Glutamatergic neuron (in vitro differentiated cells): ENCODE measurements at regions not wholly inside any gene's neighbourhood (a gene's known extent, or its start where the extent isn't known, plus 50 kb on each side); places are given as distances from the start of the nearest gene placed in this dataset.

Source experiments
- DNase-seq: peaks from one replicate; pipeline ENCODE4 v3.0.0; 2022
- H3K27ac Mint-ChIP-seq: one replicate; pipeline ENCODE4 v1.8.0; 2020; ENCODE audit warnings: mild to moderate bottlenecking, mixed read lengths, inconsistent platforms; ENCODE audit not compliant: unreplicated experiment
- H3K27me3 Mint-ChIP-seq: one replicate; pipeline ENCODE4 v1.8.0; 2020; ENCODE audit warnings: mild to moderate bottlenecking, moderate library complexity, mixed read lengths, inconsistent platforms; ENCODE audit not compliant: unreplicated experiment
- H3K36me3 Mint-ChIP-seq: one replicate; pipeline ENCODE4 v1.8.0; 2020; ENCODE audit warnings: mild to moderate bottlenecking, mixed read lengths, inconsistent platforms; ENCODE audit not compliant: unreplicated experiment
- H3K4me1 Mint-ChIP-seq: one replicate; pipeline ENCODE4 v1.8.0; 2020; ENCODE audit warnings: mild to moderate bottlenecking, low read depth, mixed read lengths, inconsistent platforms; ENCODE audit not compliant: unreplicated experiment
- H3K4me3 Mint-ChIP-seq: one replicate; pipeline ENCODE4 v1.8.0; 2020; ENCODE audit warnings: mild to moderate bottlenecking, mixed read lengths, inconsistent platforms; ENCODE audit not compliant: unreplicated experiment
- H3K9me3 Mint-ChIP-seq: one replicate; pipeline ENCODE4 v1.8.0; 2020; ENCODE audit warnings: mild to moderate bottlenecking, moderate library complexity, mixed read lengths, inconsistent platforms; ENCODE audit not compliant: unreplicated experiment
- CTCF ChIP-seq: fragments of 200-600 bp; sonication (generic); IDR thresholded peaks from one replicate; pipeline ENCODE4 v1.5.0; 2021; ENCODE audit not compliant: partially characterized antibody, unreplicated experiment

GRCh38 chr19:27740396-27740795 lies 1472.6 kb downstream of the UQCRFS1 start:
- Mint-ChIP-seq H3K27me3 (peaks cover 9% of the 10 kb centered on the region), H3K27ac (no peak overlapping the region), H3K9me3 (peaks cover 36% of the 10 kb centered on the region), H3K4me1 (no peaks in the 10 kb centered on the region), H3K4me3 (no peak overlapping the region), H3K36me3 (peaks cover 74% of the 10 kb centered on the region)
- DNase-seq, result no peak
- no peak for TF ChIP-seq CTCF

- Mint-ChIP-seq H3K27me3 (peaks cover 9% of the 10 kb centered on the region), H3K9me3 (peaks cover 45% of the 10 kb centered on the region), H3K27ac (no peak overlapping the region), H3K36me3 (peaks cover 77% of the 10 kb centered on the region), H3K4me3 (no peak overlapping the region), H3K4me1 (no peaks in the 10 kb centered on the region)
- no peak for DNase-seq
- no peak for TF ChIP-seq CTCF
Measured at GRCh38 chr19:27738569-27739193, 1474.3 kb downstream of the UQCRFS1 start.

- Mint-ChIP-seq H3K9me3 (peaks cover 38% of the 10 kb centered on the region), H3K4me1 (no peaks in the 10 kb centered on the region), H3K27me3 (peaks cover 7% of the 10 kb centered on the region), H3K27ac (no peak overlapping the region), H3K36me3 (peaks cover 82% of the 10 kb centered on the region), H3K4me3 (no peak overlapping the region)
- DNase-seq, result no peak
- no peak for TF ChIP-seq CTCF
Measured at GRCh38 chr19:27736225-27736624, 1476.7 kb downstream of the UQCRFS1 start.

- H3K4me1 Mint-ChIP-seq, result no peaks in the 10 kb centered on the region
- H3K27ac Mint-ChIP-seq, result no peak overlapping the region
- DNase-seq, result no peak
- peaks cover 73% of the 10 kb centered on the region for H3K36me3 Mint-ChIP-seq
- peaks cover 32% of the 10 kb centered on the region for H3K9me3 Mint-ChIP-seq
- peaks cover 3% of the 10 kb centered on the region for H3K27me3 Mint-ChIP-seq
- H3K4me3 Mint-ChIP-seq, result no peak overlapping the region
- TF ChIP-seq CTCF, result no peak
Measured at GRCh38 chr19:27735314-27735713, 1477.6 kb downstream of the UQCRFS1 start.

- no peak for TF ChIP-seq CTCF
- H3K4me1 Mint-ChIP-seq, result no peaks in the 10 kb centered on the region
- H3K9me3 Mint-ChIP-seq, result peaks cover 26% of the 10 kb centered on the region
- no peak overlapping the region for H3K27ac Mint-ChIP-seq
- peaks cover 66% of the 10 kb centered on the region for H3K36me3 Mint-ChIP-seq
- no peak for DNase-seq
- H3K27me3 Mint-ChIP-seq, result peaks cover 3% of the 10 kb centered on the region
- H3K4me3 Mint-ChIP-seq, result no peak overlapping the region
Measured at GRCh38 chr19:27734496-27735220, 1478.3 kb downstream of the UQCRFS1 start.
